Activated CD8-positive, alpha-beta T cell treated with anti-CD3 and anti-CD28 coated beads for 36 hours (primary cell): ENCODE measurements at regions not wholly inside any gene's neighbourhood (a gene's known extent, or its start where the extent isn't known, plus 50 kb on each side); places are given as distances from the start of the nearest gene placed in this dataset.

Source experiments
- ATAC-seq: fragments of 200-7000 bp; cut with Tn5 transposase; one replicate; pipeline ENCODE4 v1.10.0; 2021; ENCODE audit warnings: mild to moderate bottlenecking, moderate library complexity
- CTCF ChIA-PET: fragments of 350-600 bp; sonication (Branson Sonifier 250); formaldehyde crosslinking; loops from one replicate; lab custom pipeline; 2021; ENCODE audit warnings: antibody characterized with exemption; lab: Charles Lee
- POLR2A ChIA-PET: fragments of 350-600 bp; sonication (Branson Sonifier 250); formaldehyde crosslinking; loops from one replicate; lab custom pipeline; 2021; ENCODE audit warnings: antibody characterized with exemption; lab: Charles Lee
- DNase-seq: peaks from one replicate; pipeline ENCODE4 v3.0.0-alpha.2; 2020
- H3K27ac Mint-ChIP-seq: one replicate; pipeline ENCODE4 v1.8.0; 2021; ENCODE audit warnings: mild to moderate bottlenecking, mixed read lengths
- H3K27me3 Mint-ChIP-seq: one replicate; pipeline ENCODE4 v1.8.0; 2021; ENCODE audit warnings: mixed read lengths
- H3K36me3 Mint-ChIP-seq: one replicate; pipeline ENCODE4 v1.8.0; 2021; ENCODE audit warnings: low read depth, mixed read lengths
- H3K4me1 Mint-ChIP-seq: one replicate; pipeline ENCODE4 v1.8.0; 2021; ENCODE audit warnings: low read depth, mixed read lengths
- H3K4me3 Mint-ChIP-seq: one replicate; pipeline ENCODE4 v1.8.0; 2021; ENCODE audit warnings: mild to moderate bottlenecking, moderate library complexity, mixed read lengths
- H3K9me3 Mint-ChIP-seq: one replicate; pipeline ENCODE4 v1.8.0; 2021; ENCODE audit warnings: mixed read lengths
- CTCF ChIP-seq: fragments of 200-600 bp; IDR thresholded peaks from one replicate; pipeline ENCODE4 v1.8.0; 2022; ENCODE audit warnings: antibody characterized with exemption, mild to moderate bottlenecking
- intact Hi-C: fragments of 100-400 bp; cut with micrococcal nuclease; formaldehyde crosslinking; loops from one replicate; pipeline ENCODE4 v1.10.0; 2022

GRCh38 chr5:159698322-159698721 is 218.0 kb upstream of the ADRA1B start:
- no peaks in the 10 kb centered on the region for H3K36me3 Mint-ChIP-seq
- DNase-seq: no peak
- ATAC-seq: no peak
- no peak for TF ChIP-seq CTCF
- H3K27me3 Mint-ChIP-seq: no peaks in the 10 kb centered on the region
- H3K4me1 Mint-ChIP-seq: no peaks in the 10 kb centered on the region
- H3K9me3 Mint-ChIP-seq: no peaks in the 10 kb centered on the region
- POLR2A ChIA-PET: no interaction called here
- no peak overlapping the region for H3K27ac Mint-ChIP-seq
- CTCF ChIA-PET: no interaction called here
- H3K4me3 Mint-ChIP-seq: no peak overlapping the region
- intact Hi-C loops: no loop called here

GRCh38 chr5:159700016-159700415 is 216.3 kb upstream of the ADRA1B start:
- DNase-seq (no peak), ATAC-seq (no peak)
- Mint-ChIP-seq H3K27me3 (peaks cover 3% of the 10 kb centered on the region), H3K4me1 (no peaks in the 10 kb centered on the region), H3K4me3 (no peak overlapping the region), H3K9me3 (no peaks in the 10 kb centered on the region), H3K36me3 (no peaks in the 10 kb centered on the region), H3K27ac (no peak overlapping the region)
- ChIA-PET CTCF (no interaction called here), POLR2A (no interaction called here)
- no peak for TF ChIP-seq CTCF
- intact Hi-C loops: no loop called here

GRCh38 chr5:159702301-159702700 is 214.0 kb upstream of the ADRA1B start:
- Mint-ChIP-seq H3K27me3 (peaks cover 3% of the 10 kb centered on the region), H3K9me3 (no peaks in the 10 kb centered on the region), H3K4me3 (no peak overlapping the region), H3K27ac (no peak overlapping the region), H3K36me3 (no peaks in the 10 kb centered on the region), H3K4me1 (no peaks in the 10 kb centered on the region)
- CTCF ChIA-PET: no interaction called here
- POLR2A ChIA-PET: no interaction called here
- no peak for ATAC-seq
- DNase-seq: no peak
- no peak for TF ChIP-seq CTCF
- intact Hi-C loops: no loop called here

GRCh38 chr5:159702826-159703225 is 213.5 kb upstream of the ADRA1B start:
- Mint-ChIP-seq H3K4me3 (no peak overlapping the region), H3K9me3 (no peaks in the 10 kb centered on the region), H3K27ac (no peak overlapping the region), H3K4me1 (no peaks in the 10 kb centered on the region), H3K36me3 (no peaks in the 10 kb centered on the region), H3K27me3 (peaks cover 3% of the 10 kb centered on the region)
- DNase-seq (no peak), ATAC-seq (no peak)
- no peak for TF ChIP-seq CTCF
- POLR2A ChIA-PET: no interaction called here
- intact Hi-C loops: no loop called here
- CTCF ChIA-PET: no interaction called here

- no peak for ATAC-seq
- ChIA-PET POLR2A (no interaction called here), CTCF (no interaction called here)
- intact Hi-C loops: no loop called here
- no peaks in the 10 kb centered on the region for H3K9me3 Mint-ChIP-seq
- H3K36me3 Mint-ChIP-seq: no peaks in the 10 kb centered on the region
- TF ChIP-seq CTCF: no peak
- no peak overlapping the region for H3K4me3 Mint-ChIP-seq
- H3K27ac Mint-ChIP-seq: no peak overlapping the region
- H3K4me1 Mint-ChIP-seq: no peaks in the 10 kb centered on the region
- peaks cover 3% of the 10 kb centered on the region for H3K27me3 Mint-ChIP-seq
- no peak for DNase-seq
These were observed 212.1 kb upstream of the ADRA1B start for GRCh38 chr5:159704160-159704559.
